SKM-1 treated with dmso at 0.1 percent for 144 hours (cell line): ENCODE measurements at regions not wholly inside any gene's neighbourhood (a gene's known extent, or its start where the extent isn't known, plus 50 kb on each side); places are given as distances from the start of the nearest gene placed in this dataset.

Experiments used
- DNase-seq: peaks from one replicate; lab custom pipeline; 2025; ENCODE audit not compliant: unreplicated experiment; lab: John Stamatoyannopoulos, UW

- no peak for DNase-seq
Observed at GRCh38 chr2:53450923-53451322, 316.7 kb upstream of the CHAC2 start.

GRCh38 chr2:53448591-53448990 is 319.0 kb upstream of the CHAC2 start:
- DNase-seq = no peak

GRCh38 chr2:53448086-53448485 is 319.5 kb upstream of the CHAC2 start:
- no peak for DNase-seq

GRCh38 chr2:53445383-53446070 is 322.1 kb upstream of the CHAC2 start:
- no peak for DNase-seq

- DNase-seq = no peak
Observed at GRCh38 chr2:53442783-53443182, 324.8 kb upstream of the CHAC2 start.

GRCh38 chr2:53442093-53442492 is 325.5 kb upstream of the CHAC2 start:
- no peak for DNase-seq

- DNase-seq = no peak
Observed at GRCh38 chr2:53438692-53439091, 328.9 kb upstream of the CHAC2 start.

- no peak for DNase-seq
Observed at GRCh38 chr2:53438100-53438499, 329.5 kb upstream of the CHAC2 start.

- DNase-seq = no peak
Observed at GRCh38 chr2:53437371-53437770, 330.2 kb upstream of the CHAC2 start.

GRCh38 chr2:53436882-53437281 is 330.7 kb upstream of the CHAC2 start:
- no peak for DNase-seq

- no peak for DNase-seq
Observed at GRCh38 chr2:53435610-53436009, 332.0 kb upstream of the CHAC2 start.

- no peak for DNase-seq
Observed at GRCh38 chr2:53434466-53434865, 333.1 kb upstream of the CHAC2 start.

GRCh38 chr2:53432936-53433335 is 334.7 kb upstream of the CHAC2 start:
- DNase-seq = no peak

- no peak for DNase-seq
Observed at GRCh38 chr2:53429901-53430300, 337.7 kb upstream of the CHAC2 start.

- DNase-seq = no peak
Observed at GRCh38 chr2:53424902-53425301, 342.7 kb upstream of the CHAC2 start.

- DNase-seq = no peak
Observed at GRCh38 chr2:53423465-53423864, 344.1 kb upstream of the CHAC2 start.

- DNase-seq = peak; percentile 51
Observed at GRCh38 chr2:53422979-53423378, 344.6 kb upstream of the CHAC2 start.

- no peak for DNase-seq
Observed at GRCh38 chr2:53417385-53417784, 350.2 kb upstream of the CHAC2 start.

- no peak for DNase-seq
Observed at GRCh38 chr2:53407363-53408080, 360.1 kb upstream of the CHAC2 start.

GRCh38 chr2:53403792-53404413 is 363.7 kb upstream of the CHAC2 start:
- no peak for DNase-seq

- no peak for DNase-seq
Observed at GRCh38 chr2:53397085-53397484, 370.5 kb upstream of the CHAC2 start.

- no peak for DNase-seq
Observed at GRCh38 chr2:53381271-53381670, 386.3 kb upstream of the CHAC2 start.
